Ammon's horn (tissue), 1 donor: ENCODE measurements at regions not wholly inside any gene's neighbourhood (a gene's known extent, or its start where the extent isn't known, plus 50 kb on each side); places are given as distances from the start of the nearest gene placed in this dataset.

Experiments used
- DNase-seq: peaks from one replicate; pipeline ENCODE4 v3.0.0-alpha.2; 2016; ENCODE audit warnings: low spot score

DNA sequence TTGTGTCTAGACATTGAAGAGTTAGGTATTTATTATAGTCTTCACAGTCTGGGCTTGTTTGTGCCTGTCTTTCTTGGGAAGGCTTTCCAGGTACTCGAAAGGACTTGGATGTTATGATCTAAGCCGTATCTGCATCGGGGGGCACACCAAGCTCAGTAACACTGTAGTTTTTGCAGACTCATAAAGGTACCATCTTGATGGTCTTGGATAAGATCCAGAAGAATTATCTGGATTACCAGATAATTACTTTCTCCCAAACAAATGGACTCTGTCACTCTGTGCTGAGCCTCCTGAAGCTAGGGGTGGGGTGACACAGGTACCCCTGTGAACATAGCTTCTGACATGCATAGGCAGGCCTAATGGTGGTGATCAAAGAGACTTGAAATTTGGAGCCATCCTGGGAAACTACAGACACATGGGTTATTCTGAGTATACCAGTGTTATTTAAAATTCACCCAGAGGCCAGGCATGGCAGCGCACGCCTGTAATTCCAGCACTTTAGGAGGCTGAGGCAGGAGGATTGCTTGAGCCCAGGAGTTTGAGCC lies 238.6 kb upstream of the TPM1 start:
- DNase-seq: no peak

DNA sequence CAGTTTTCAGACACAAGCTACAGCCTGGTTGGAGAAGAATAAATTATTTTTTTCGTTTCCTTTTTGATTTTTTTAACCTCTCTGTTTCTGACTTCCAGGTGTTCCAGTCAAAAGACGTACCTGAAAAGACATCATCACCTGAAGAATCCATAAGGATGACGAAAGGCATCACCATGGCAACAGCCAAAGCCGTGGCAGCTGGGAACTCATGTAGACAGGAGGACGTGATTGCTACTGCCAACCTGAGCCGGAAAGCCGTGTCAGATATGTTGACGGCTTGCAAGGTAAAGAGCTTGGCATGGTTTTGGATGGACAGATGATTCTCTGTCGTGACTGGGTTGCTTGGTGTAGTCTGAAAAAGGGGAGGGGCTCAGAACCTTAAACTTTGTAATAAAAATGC lies 237.0 kb upstream of the TPM1 start:
- no peak for DNase-seq

- DNase-seq: no peak
Observed at GRCh38 chr15:62807539-62808130, 234.9 kb upstream of the TPM1 start.

DNA sequence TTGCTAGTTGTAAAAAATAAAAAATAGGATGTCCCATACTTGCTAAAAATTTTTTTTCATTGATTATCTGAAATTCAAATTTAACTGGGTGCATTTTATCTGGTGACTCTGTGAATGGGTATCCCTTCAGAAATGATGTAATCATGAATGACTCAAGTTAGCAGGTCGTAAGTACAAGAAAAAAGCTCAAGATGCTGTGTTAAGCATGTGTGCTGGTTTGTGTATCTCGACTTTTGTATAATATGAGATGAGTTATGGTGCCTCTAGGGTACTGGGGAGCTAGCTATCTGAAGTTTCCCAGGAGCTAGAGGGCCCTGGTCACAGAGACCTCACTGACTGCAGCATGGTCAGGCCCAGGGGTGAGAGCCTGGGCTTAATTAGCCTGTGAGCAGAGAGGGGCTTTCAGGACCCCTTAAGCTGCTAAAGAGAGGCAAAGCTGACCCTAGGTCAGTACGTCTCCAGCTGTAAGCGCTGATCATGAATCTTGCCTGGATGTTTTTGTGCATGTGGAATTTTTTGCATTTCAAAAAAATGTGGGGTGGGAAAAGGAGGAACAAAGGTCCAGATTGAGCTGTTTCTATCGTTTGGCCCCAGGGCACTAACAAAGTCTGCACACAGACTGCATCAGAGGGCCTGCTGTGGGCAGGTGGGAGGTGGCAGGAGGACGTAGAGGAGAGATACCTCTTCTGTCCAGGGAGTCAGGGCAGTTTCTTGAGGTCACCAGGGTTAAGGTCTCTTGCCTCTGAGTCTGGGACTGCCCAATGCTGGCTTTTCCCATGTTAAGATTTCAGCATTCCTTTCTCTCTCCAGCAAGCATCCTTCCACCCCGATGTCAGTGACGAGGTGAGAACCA lies 233.2 kb upstream of the TPM1 start:
- DNase-seq: no peak

DNA sequence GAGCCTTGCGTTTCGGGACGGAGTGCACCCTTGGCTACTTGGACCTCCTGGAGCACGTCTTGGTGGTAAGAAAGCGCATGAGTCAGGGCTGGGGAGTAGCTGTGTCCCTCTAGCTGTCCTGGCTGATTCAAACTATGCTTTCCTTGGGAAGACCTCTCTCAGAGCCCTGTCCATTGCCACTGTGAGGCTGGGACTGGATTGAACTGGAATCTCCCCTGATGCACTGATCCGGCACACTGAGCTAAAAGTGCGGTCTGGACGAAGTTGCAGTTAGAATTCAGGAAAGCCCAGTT lies 232.6 kb upstream of the TPM1 start:
- DNase-seq: no peak

DNA sequence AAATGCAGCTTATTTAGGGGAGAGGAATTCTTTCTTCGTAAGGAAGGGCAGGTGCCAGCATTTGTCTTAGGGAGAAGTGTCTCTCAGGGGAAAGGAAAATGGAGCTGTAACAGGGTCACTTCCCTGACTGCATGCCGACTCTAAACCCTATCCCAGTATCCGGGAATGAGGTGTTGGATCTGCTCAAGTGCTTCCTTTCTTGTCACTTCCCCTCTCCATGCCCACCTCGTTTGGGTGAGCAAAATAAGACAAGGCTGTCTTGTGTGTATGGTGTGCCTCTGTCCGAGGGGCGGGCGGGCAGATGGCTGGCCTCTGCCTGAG lies 230.1 kb upstream of the TPM1 start:
- no peak for DNase-seq

GRCh38 chr15:62816342-62817069 lies 226.0 kb upstream of the TPM1 start:
- no peak for DNase-seq

GRCh38 chr15:62818691-62819090 lies 223.9 kb upstream of the TPM1 start:
- DNase-seq: no peak

DNA sequence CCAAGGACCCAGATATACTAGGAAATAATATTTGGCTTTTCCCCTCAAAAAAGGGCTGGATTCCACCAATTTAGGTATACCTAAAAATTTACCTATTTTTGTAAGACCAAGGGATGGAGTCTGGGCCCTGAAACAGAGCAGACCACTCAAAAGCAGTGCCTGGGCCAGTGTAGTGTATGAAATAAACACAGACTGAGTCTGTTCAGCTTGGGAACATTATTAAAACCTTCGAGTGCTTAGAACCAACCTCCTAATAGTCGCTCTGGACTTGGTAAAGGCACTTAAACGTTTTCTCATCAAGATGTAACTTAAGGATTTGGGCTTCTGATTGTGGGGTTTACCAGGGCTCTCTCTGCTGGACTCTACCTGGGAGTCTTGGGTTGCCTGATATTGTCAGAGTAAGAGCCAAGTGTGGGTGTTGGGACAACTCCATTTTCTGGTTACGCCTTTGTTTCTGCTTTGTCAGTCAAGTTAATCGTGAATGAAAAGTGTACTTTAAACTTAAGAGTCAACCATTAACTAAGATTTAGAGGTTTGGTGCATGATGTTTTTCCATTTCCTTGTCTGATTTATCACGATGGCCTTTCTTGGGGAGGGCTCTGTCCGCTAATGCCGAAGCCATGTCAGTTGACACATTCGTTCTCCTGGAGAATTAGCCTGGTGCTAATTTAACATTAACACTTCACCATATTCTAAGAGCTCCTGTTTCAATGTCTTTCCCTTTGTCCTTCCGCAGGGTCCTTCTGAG lies 221.0 kb upstream of the TPM1 start:
- DNase-seq: no peak

GRCh38 chr15:62822228-62822627 lies 220.3 kb upstream of the TPM1 start:
- DNase-seq: no peak

DNA sequence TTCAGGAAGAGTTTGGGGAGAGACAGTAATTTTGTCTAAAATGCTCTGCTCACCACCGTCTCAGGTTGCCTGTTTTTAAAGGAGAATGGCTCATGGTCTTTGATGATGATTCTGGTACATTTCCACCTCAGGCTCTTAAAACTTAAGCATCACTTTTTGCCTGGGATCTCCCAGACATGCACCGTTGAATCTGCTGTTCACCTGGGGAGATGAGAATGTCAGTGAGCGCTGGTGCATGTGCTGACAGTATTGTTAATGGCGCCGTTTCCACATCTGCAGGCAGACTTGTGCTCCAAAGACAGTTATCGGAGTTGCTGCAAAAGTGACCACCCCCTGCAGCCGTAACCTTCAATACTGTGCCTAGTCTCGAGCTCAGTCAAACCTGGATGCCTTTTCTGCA lies 219.0 kb upstream of the TPM1 start:
- no peak for DNase-seq

DNA sequence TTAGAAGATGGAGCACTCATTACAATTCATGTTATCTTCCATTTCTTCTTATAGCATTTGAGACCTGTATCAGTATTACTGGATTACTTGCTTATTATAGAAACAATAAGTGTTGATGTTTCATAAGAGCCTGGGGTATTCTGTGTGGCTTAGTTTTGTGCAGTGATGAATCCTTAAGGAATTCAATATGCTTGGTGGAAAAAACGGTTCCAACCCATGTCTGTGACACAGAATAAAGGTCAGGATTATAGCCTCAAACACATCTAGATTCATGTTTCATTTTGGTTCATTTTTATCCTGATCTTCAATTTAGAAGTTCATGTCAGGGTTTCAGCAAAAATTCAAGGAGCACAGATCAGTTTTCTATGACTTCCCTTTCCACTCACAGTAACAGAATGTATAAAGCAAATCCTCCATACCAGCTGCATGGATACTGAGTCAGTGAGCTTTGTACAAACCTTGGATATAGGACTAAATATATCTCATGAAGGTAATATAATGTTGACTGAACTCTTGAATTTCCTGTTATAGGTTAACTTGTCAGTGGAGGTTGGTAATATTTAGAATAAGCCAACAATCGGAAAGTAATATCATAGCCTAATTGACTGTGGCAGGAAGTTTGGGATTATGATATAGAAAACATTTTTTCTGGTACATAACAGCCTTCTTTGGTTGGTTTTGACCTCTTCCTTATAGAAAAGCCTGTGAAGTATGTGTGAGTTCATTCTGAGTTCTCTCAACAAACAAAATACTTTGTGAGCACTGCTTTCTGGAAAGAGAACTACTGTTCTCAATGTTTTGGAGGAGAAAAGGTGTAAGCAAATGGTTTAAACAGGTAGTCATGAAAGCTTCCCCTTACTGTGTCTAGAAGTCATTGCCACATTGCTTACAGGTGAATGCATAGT lies 218.2 kb upstream of the TPM1 start:
- DNase-seq: no peak

- no peak for DNase-seq
Observed at GRCh38 chr15:62825191-62825590, 217.4 kb upstream of the TPM1 start.

- DNase-seq: no peak
Observed at GRCh38 chr15:62826561-62826960, 216.0 kb upstream of the TPM1 start.

DNA sequence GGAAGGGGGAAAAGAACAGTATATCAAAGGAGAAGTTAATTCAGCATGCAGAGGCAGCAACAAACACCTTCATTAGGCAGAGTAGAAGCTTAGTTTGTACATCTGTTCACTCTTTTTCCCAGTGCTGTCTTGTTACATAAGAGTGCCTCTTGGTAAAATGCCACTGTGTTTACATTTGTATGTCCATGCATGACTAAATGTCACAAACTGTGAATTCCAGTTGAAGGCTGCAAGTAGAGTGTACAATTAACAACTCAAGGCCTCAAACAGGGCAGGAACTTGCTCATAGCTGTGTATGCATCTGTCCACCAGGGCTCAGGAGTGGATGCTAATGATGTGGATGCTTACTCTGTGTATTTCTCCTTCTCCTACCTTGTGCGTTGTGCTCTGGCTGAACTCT lies 214.2 kb upstream of the TPM1 start:
- no peak for DNase-seq

- DNase-seq: no peak
Observed at GRCh38 chr15:62832231-62832630, 210.3 kb upstream of the TPM1 start.

- DNase-seq: no peak
Observed at GRCh38 chr15:62833646-62834045, 208.9 kb upstream of the TPM1 start.

GRCh38 chr15:62834686-62835329 lies 207.7 kb upstream of the TPM1 start:
- DNase-seq: no peak

- no peak for DNase-seq
Observed at GRCh38 chr15:62835351-62835750, 207.2 kb upstream of the TPM1 start.

DNA sequence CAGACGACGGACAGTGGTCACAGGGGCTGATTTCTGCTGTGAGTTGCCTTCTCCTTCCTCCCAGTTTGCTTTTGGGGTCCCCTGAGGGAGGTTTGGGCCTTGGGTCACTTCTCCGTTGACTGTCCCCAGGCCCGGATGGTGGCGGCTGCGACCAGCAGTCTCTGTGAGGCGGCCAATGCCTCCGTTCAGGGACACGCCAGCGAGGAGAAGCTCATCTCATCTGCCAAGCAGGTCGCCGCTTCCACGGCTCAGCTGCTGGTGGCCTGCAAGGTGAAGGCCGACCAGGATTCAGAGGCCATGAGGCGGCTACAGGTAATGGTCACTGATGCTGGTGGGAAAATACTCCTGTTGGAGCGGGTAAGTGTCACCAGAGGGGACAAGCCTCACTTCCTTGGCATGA lies 206.8 kb upstream of the TPM1 start:
- DNase-seq: no peak
